HEK293T (cell line): ENCODE measurements at regions not wholly inside any gene's neighbourhood (a gene's known extent, or its start where the extent isn't known, plus 50 kb on each side); places are given as distances from the start of the nearest gene placed in this dataset.

Experiments
- ARNT ChIP-seq: fragments of 450-650 bp; IDR thresholded peaks from 2 replicates; pipeline ENCODE4 v1.6.1; 2017; ENCODE audit warnings: mild to moderate bottlenecking
- BHLHE40 ChIP-seq: fragments of 450-650 bp; IDR thresholded peaks from 2 replicates; pipeline ENCODE4 v1.6.1; 2016; ENCODE audit warnings: mild to moderate bottlenecking, moderate library complexity, borderline replicate concordance
- ELF4 ChIP-seq: fragments of 450-650 bp; IDR thresholded peaks from 2 replicates; pipeline ENCODE4 v1.6.1; 2017; ENCODE audit warnings: antibody characterized with exemption
- FOXA1 ChIP-seq: fragments of 450-650 bp; IDR thresholded peaks from 2 replicates; pipeline ENCODE4 v1.6.1; 2016; ENCODE audit warnings: mild to moderate bottlenecking
- FOXK2 ChIP-seq: fragments of 450-650 bp; IDR thresholded peaks from 2 replicates; pipeline ENCODE4 v1.6.1; 2016; ENCODE audit warnings: mild to moderate bottlenecking
- FOXM1 ChIP-seq: fragments of 450-650 bp; IDR thresholded peaks from 2 replicates; pipeline ENCODE4 v1.6.1; 2017; ENCODE audit warnings: mild to moderate bottlenecking, borderline replicate concordance
- HDGF ChIP-seq: fragments of 450-650 bp; IDR thresholded peaks from 2 replicates; pipeline ENCODE4 v1.6.1; 2017; ENCODE audit warnings: antibody characterized with exemption, borderline replicate concordance
- SP1 ChIP-seq: fragments of 450-650 bp; IDR thresholded peaks from 2 replicates; pipeline ENCODE4 v1.6.1; 2017
- SUZ12 ChIP-seq: fragments of 450-650 bp; IDR thresholded peaks from 2 replicates; pipeline ENCODE4 v1.6.1; 2016; ENCODE audit warnings: mild to moderate bottlenecking
- TARDBP ChIP-seq: fragments of 450-650 bp; IDR thresholded peaks from 2 replicates; pipeline ENCODE4 v1.6.1; 2016
- ZNF384 ChIP-seq: fragments of 450-650 bp; IDR thresholded peaks from 2 replicates; pipeline ENCODE4 v1.6.1; 2016
- TF ChIP-seq, protein P1 (sequence below): fragments of 450-650 bp; IDR thresholded peaks from 2 replicates; pipeline ENCODE4 v1.6.1; 2016

DNA sequence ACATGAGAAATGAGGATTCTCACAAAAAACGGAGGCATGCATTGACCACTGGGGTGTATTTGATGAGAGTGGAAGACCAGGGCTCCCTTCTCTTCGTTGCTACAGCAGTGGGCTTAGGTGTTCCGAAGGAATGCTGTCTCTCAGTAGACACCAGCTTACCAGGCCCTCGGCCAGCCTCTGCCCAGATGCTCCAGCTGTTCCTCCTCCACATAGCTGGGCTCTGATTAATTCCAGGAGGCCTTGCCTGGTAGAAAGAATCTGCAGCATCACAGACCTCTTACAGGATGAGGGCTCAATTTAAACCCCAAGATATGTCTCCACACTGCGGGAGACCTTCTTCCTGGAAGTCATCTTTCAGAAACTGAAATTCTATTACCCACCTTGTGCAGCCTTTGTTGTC lies 346.6 kb upstream of the TENM3 start:
- no peak for TF ChIP-seq SUZ12
- no peak for TF ChIP-seq FOXM1
- no peak for TF ChIP-seq FOXK2
- no peak for TF ChIP-seq SP1
- no peak for TF ChIP-seq ZNF384
- no peak for TF ChIP-seq FOXA1
- no peak for TF ChIP-seq BHLHE40
- TF ChIP-seq ARNT, result no peak
- TF ChIP-seq, protein P1, sequence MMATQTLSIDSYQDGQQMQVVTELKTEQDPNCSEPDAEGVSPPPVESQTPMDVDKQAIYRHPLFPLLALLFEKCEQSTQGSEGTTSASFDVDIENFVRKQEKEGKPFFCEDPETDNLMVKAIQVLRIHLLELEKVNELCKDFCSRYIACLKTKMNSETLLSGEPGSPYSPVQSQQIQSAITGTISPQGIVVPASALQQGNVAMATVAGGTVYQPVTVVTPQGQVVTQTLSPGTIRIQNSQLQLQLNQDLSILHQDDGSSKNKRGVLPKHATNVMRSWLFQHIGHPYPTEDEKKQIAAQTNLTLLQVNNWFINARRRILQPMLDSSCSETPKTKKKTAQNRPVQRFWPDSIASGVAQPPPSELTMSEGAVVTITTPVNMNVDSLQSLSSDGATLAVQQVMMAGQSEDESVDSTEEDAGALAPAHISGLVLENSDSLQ, result no peak
- TF ChIP-seq ELF4, result no peak
- no peak for TF ChIP-seq TARDBP
- TF ChIP-seq HDGF, result no peak
